IPS DF 19.7 (cell line): ENCODE measurements at regions not wholly inside any gene's neighbourhood (a gene's known extent, or its start where the extent isn't known, plus 50 kb on each side); places are given as distances from the start of the nearest gene placed in this dataset.
"Not testable (repeated sequence)": the region's sequence is repeated elsewhere in the genome, so short reads cannot be mapped to it uniquely, and the experiment has no call there.

Experiments used
- DNase-seq: peaks from one replicate; pipeline ENCODE4 v3.0.0-alpha.2; 2013; ENCODE audit warnings: low read depth, low spot score

- DNase-seq, result no peak
These were observed 520.7 kb upstream of the AADAT start for GRCh38 chr4:170610434-170610833.

- DNase-seq, result no peak
These were observed 510.1 kb upstream of the AADAT start for GRCh38 chr4:170599894-170600293.

GRCh38 chr4:170591076-170591475 is 501.3 kb upstream of the AADAT start:
- no peak for DNase-seq

- no peak for DNase-seq
These were observed 499.9 kb upstream of the AADAT start for GRCh38 chr4:170589597-170590191.

- DNase-seq, result no peak
These were observed 492.2 kb upstream of the AADAT start for GRCh38 chr4:170581969-170582368.

- no peak for DNase-seq
These were observed 491.6 kb upstream of the AADAT start for GRCh38 chr4:170581322-170581721.

GRCh38 chr4:170580651-170581050 is 490.9 kb upstream of the AADAT start:
- no peak for DNase-seq

- DNase-seq, result no peak
These were observed 449.2 kb upstream of the AADAT start for GRCh38 chr4:170538821-170539473.

- no peak for DNase-seq
These were observed 440.3 kb upstream of the AADAT start for GRCh38 chr4:170529748-170530722.

- DNase-seq, result no peak
These were observed 436.7 kb upstream of the AADAT start for GRCh38 chr4:170526471-170526870.

GRCh38 chr4:170522427-170522970 is 432.7 kb upstream of the AADAT start:
- no peak for DNase-seq

- DNase-seq, result no peak
These were observed 407.9 kb upstream of the AADAT start for GRCh38 chr4:170497689-170498088.

- DNase-seq, result no peak
These were observed 407.4 kb upstream of the AADAT start for GRCh38 chr4:170497112-170497511.

GRCh38 chr4:170491981-170492380 is 402.2 kb upstream of the AADAT start:
- no peak for DNase-seq

- no peak for DNase-seq
These were observed 386.6 kb upstream of the AADAT start for GRCh38 chr4:170476351-170476750.

GRCh38 chr4:170465429-170465828 is 375.7 kb upstream of the AADAT start:
- no peak for DNase-seq

GRCh38 chr4:170464614-170465197 is 374.9 kb upstream of the AADAT start:
- DNase-seq, result no peak

GRCh38 chr4:170446782-170447181 is 357.0 kb upstream of the AADAT start:
- no peak for DNase-seq

- DNase-seq, result not testable (repeated sequence)
These were observed 351.4 kb upstream of the AADAT start for GRCh38 chr4:170441146-170441545.

- peak; percentile 5 for DNase-seq
These were observed 339.2 kb upstream of the AADAT start for GRCh38 chr4:170428929-170429328.

GRCh38 chr4:170425521-170426143 is 335.9 kb upstream of the AADAT start:
- DNase-seq, result no peak
